ENCODE measurements at regions not wholly inside any gene's neighbourhood (a gene's known extent, or its start where the extent isn't known, plus 50 kb on each side); places are given as distances from the start of the nearest gene placed in this dataset.

GRCh38 chr21:24594082-24594481, 1013.2 kb downstream of the MRPL39 start:
- TF ChIP-seq CTCF (IDR thresholded peaks at IDR 0.05; ENCODE audit: low read depth, low read length) = no peak
- TF ChIP-seq EZH2phosphoT487 (IDR thresholded peaks at IDR 0.05; ENCODE audit: low read depth) = no peak

All from OCI-LY3 (cell line).